ENCODE measurements at regions not wholly inside any gene's neighbourhood (a gene's known extent, or its start where the extent isn't known, plus 50 kb on each side); places are given as distances from the start of the nearest gene placed in this dataset.

GRCh38 chr9:95623640-95624039 lies 106.9 kb upstream of the PTCH1 start:
- DNase-seq (no peak), FAIRE-seq (no peak)
- no peaks in the 10 kb centered on the region for H3K9me3 ChIP-seq (ENCODE audit: control insufficient read depth in 2 of 2, insufficient read depth in 1 of 2, low read depth in 1 of 2, low read length in 1 of 2)
- H3K27ac ChIP-seq (ENCODE audit: low read depth in 1 of 3, low read length in 2 of 3): no peak overlapping the region
- no peaks in the 10 kb centered on the region for H3K27me3 ChIP-seq (ENCODE audit: control insufficient read depth in 3 of 3, insufficient read depth in 3 of 3, low read length in 3 of 3)
- H3K36me3 ChIP-seq (ENCODE audit: control insufficient read depth in 3 of 3, insufficient read depth in 2 of 3, low read depth in 1 of 3, low read length in 3 of 3): no peaks in the 10 kb centered on the region
- H3K4me1 ChIP-seq (ENCODE audit: control insufficient read depth in 3 of 3, insufficient read depth in 2 of 3, low read depth in 1 of 3, low read length in 2 of 3): no peaks in the 10 kb centered on the region
- H3K4me3 ChIP-seq (ENCODE audit: low read depth in 1 of 3, low read length in 3 of 3): no peak overlapping the region
- 51 to 74% (median 62%) methylated on average over 4 of the region's 4 CpGs for WGBS, 3 donors

- DNase-seq (peak; percentile 21 to 33), FAIRE-seq (no peak)
- Histone ChIP-seq H3K4me3 (ENCODE audit: low read depth in 1 of 3, low read length in 3 of 3) (no peak overlapping the region), H3K36me3 (ENCODE audit: control insufficient read depth in 3 of 3, insufficient read depth in 2 of 3, low read depth in 1 of 3, low read length in 3 of 3) (no peaks in the 10 kb centered on the region), H3K4me1 (ENCODE audit: control insufficient read depth in 3 of 3, insufficient read depth in 2 of 3, low read depth in 1 of 3, low read length in 2 of 3) (no peaks in the 10 kb centered on the region), H3K9me3 (ENCODE audit: control insufficient read depth in 2 of 2, insufficient read depth in 1 of 2, low read depth in 1 of 2, low read length in 1 of 2) (no peaks in the 10 kb centered on the region), H3K27ac (ENCODE audit: low read depth in 1 of 3, low read length in 2 of 3) (no peak overlapping the region), H3K27me3 (ENCODE audit: control insufficient read depth in 3 of 3, insufficient read depth in 3 of 3, low read length in 3 of 3) (peaks cover 0 to 4% (median 0%) of the 10 kb centered on the region in 3 donors)
- WGBS, 3 donors: 57 to 74% (median 59%) methylated on average over 8 of the region's 8 CpGs
Measured at GRCh38 chr9:95620722-95621121, 104.0 kb upstream of the PTCH1 start.

- Histone ChIP-seq H3K4me3 (ENCODE audit: low read depth in 1 of 3, low read length in 3 of 3) (no peak overlapping the region), H3K4me1 (ENCODE audit: control insufficient read depth in 3 of 3, insufficient read depth in 2 of 3, low read depth in 1 of 3, low read length in 2 of 3) (no peaks in the 10 kb centered on the region), H3K36me3 (ENCODE audit: control insufficient read depth in 3 of 3, insufficient read depth in 2 of 3, low read depth in 1 of 3, low read length in 3 of 3) (no peaks in the 10 kb centered on the region), H3K9me3 (ENCODE audit: control insufficient read depth in 2 of 2, insufficient read depth in 1 of 2, low read depth in 1 of 2, low read length in 1 of 2) (no peaks in the 10 kb centered on the region), H3K27me3 (ENCODE audit: control insufficient read depth in 3 of 3, insufficient read depth in 3 of 3, low read length in 3 of 3) (peaks cover 0 to 4% (median 0%) of the 10 kb centered on the region in 3 donors), H3K27ac (ENCODE audit: low read depth in 1 of 3, low read length in 2 of 3) (no peak overlapping the region)
- DNase-seq (no peak), FAIRE-seq (no peak)
- 87 to 95% (median 87%) methylated on average over 10 of the region's 10 CpGs for WGBS, 3 donors
Measured at GRCh38 chr9:95620314-95620713, 103.5 kb upstream of the PTCH1 start.

- FAIRE-seq (no peak), DNase-seq (no peak)
- Histone ChIP-seq H3K9me3 (ENCODE audit: control insufficient read depth in 2 of 2, insufficient read depth in 1 of 2, low read depth in 1 of 2, low read length in 1 of 2) (peaks cover 0 to 9% of the 10 kb centered on the region in 2 donors), H3K4me1 (ENCODE audit: control insufficient read depth in 3 of 3, insufficient read depth in 2 of 3, low read depth in 1 of 3, low read length in 2 of 3) (no peaks in the 10 kb centered on the region), H3K36me3 (ENCODE audit: control insufficient read depth in 3 of 3, insufficient read depth in 2 of 3, low read depth in 1 of 3, low read length in 3 of 3) (no peaks in the 10 kb centered on the region), H3K27me3 (ENCODE audit: control insufficient read depth in 3 of 3, insufficient read depth in 3 of 3, low read length in 3 of 3) (peaks cover 0 to 4% (median 0%) of the 10 kb centered on the region in 3 donors), H3K4me3 (ENCODE audit: low read depth in 1 of 3, low read length in 3 of 3) (no peak overlapping the region), H3K27ac (ENCODE audit: low read depth in 1 of 3, low read length in 2 of 3) (no peak overlapping the region)
- WGBS, 3 donors: 83 to 87% (median 83%) methylated on average over 8 of the region's 8 CpGs
Measured at GRCh38 chr9:95615246-95615645, 98.5 kb upstream of the PTCH1 start.

DNA sequence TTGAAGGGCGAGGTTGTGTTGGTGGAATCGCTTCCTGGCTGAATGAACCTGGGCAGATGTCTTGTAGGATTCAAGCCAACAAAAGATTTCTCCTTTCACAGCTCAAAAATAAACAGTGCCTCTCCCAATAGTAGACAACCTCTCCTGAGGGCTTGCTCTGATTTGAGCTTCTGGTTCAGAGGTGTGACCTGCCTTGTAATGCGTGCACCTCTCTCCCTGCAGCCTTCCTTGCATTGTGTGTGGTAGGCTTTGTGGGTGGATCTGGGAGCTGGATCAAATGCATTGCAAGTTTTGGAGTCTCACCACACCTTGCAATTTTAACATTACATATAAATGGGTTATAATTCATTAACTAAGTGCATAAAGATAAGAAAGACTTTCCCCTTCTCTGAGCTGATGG lies 96.9 kb upstream of the PTCH1 start:
- 78 to 95% (median 83%) methylated on average over 3 of the region's 3 CpGs for WGBS, 3 donors
- Histone ChIP-seq H3K9me3 (ENCODE audit: control insufficient read depth in 2 of 2, insufficient read depth in 1 of 2, low read depth in 1 of 2, low read length in 1 of 2) (peaks cover 0 to 9% of the 10 kb centered on the region in 2 donors), H3K4me3 (ENCODE audit: low read depth in 1 of 3, low read length in 3 of 3) (no peak overlapping the region), H3K27ac (ENCODE audit: low read depth in 1 of 3, low read length in 2 of 3) (no peak overlapping the region), H3K27me3 (ENCODE audit: control insufficient read depth in 3 of 3, insufficient read depth in 3 of 3, low read length in 3 of 3) (peaks cover 0 to 4% (median 0%) of the 10 kb centered on the region in 3 donors), H3K4me1 (ENCODE audit: control insufficient read depth in 3 of 3, insufficient read depth in 2 of 3, low read depth in 1 of 3, low read length in 2 of 3) (no peaks in the 10 kb centered on the region), H3K36me3 (ENCODE audit: control insufficient read depth in 3 of 3, insufficient read depth in 2 of 3, low read depth in 1 of 3, low read length in 3 of 3) (no peaks in the 10 kb centered on the region)
- DNase-seq (no peak), FAIRE-seq (no peak)

DNA sequence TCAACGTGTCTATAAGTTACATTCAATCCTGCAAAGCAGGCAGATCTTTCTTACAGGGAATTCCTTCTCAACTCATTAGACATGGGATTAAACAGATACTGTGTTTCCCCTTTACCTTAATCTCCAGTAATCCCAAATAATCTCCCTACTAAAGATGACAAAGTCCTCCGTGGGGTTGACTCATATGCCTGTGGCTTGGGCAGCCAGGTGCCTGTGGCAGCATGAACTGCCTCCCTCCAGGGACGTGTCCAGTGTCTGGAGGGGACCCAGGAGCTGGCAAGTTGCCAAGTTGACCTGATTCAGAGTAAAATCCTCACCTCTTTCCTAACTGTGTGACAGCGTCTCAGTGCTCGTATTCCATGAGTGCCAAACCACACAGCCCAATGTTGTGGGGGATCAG lies 94.6 kb upstream of the PTCH1 start:
- Histone ChIP-seq H3K36me3 (ENCODE audit: control insufficient read depth in 3 of 3, insufficient read depth in 2 of 3, low read depth in 1 of 3, low read length in 3 of 3) (no peaks in the 10 kb centered on the region), H3K9me3 (ENCODE audit: control insufficient read depth in 2 of 2, insufficient read depth in 1 of 2, low read depth in 1 of 2, low read length in 1 of 2) (peaks cover 0 to 9% of the 10 kb centered on the region in 2 donors), H3K27me3 (ENCODE audit: control insufficient read depth in 3 of 3, insufficient read depth in 3 of 3, low read length in 3 of 3) (peaks cover 0 to 1% (median 0%) of the 10 kb centered on the region in 3 donors), H3K4me1 (ENCODE audit: control insufficient read depth in 3 of 3, insufficient read depth in 2 of 3, low read depth in 1 of 3, low read length in 2 of 3) (no peaks in the 10 kb centered on the region), H3K27ac (ENCODE audit: low read depth in 1 of 3, low read length in 2 of 3) (no peak overlapping the region), H3K4me3 (ENCODE audit: low read depth in 1 of 3, low read length in 3 of 3) (no peak overlapping the region)
- DNase-seq (no peak), FAIRE-seq (no peak)
- WGBS, 3 donors: 50 to 68% (median 61%) methylated on average over 5 of the region's 5 CpGs

DNA sequence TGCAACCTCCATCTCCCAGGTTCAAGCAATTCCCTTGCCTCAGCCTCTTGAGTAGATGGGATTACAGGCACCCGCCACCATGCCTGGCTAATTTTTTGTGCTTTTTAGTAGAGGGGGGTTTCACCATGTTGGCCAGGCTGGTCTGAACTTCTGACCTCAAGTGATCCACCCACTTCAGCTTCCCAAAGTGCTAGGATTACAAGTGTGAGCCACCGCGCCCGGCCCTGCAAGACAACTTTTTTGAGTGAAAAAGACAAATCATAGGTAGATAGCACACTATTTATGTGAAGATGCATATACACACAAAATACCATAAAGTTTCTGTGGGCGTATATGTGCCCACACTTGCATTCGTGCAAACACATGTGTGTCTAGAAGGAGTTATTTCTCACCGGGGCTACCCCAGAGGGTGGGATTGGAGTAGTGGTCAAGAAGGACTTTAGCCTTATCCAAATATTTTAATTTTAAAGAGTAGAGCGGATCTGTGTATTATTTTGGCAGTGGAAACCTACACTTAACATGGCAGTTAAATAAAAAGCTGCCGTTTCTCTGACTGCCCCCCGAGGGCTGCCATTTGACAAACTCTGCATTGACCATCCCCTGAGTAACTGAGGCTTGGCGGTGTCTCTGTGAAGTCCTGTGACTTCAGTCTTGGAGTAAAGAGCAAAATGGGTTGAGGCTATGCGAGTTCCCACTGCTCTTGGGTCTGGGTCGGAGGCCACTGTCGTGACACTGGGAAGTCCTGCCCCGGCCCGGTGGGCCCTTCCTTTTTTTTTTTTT lies 93.4 kb upstream of the PTCH1 start:
- H3K36me3 ChIP-seq (ENCODE audit: control insufficient read depth in 3 of 3, insufficient read depth in 2 of 3, low read depth in 1 of 3, low read length in 3 of 3): no peaks in the 10 kb centered on the region
- no peak overlapping the region for H3K27ac ChIP-seq (ENCODE audit: low read depth in 1 of 3, low read length in 2 of 3)
- WGBS, 3 donors: 94 to 96% (median 96%) methylated on average over 16 of the region's 16 CpGs
- no peaks in the 10 kb centered on the region for H3K27me3 ChIP-seq (ENCODE audit: control insufficient read depth in 3 of 3, insufficient read depth in 3 of 3, low read length in 3 of 3)
- FAIRE-seq (no peak), DNase-seq (no peak)
- H3K9me3 ChIP-seq (ENCODE audit: control insufficient read depth in 2 of 2, insufficient read depth in 1 of 2, low read depth in 1 of 2, low read length in 1 of 2): peaks cover 0 to 9% of the 10 kb centered on the region in 2 donors
- no peak overlapping the region for H3K4me3 ChIP-seq (ENCODE audit: low read depth in 1 of 3, low read length in 3 of 3)
- peaks cover 0 to 5% (median 0%) of the 10 kb centered on the region in 3 donors for H3K4me1 ChIP-seq (ENCODE audit: control insufficient read depth in 3 of 3, insufficient read depth in 2 of 3, low read depth in 1 of 3, low read length in 2 of 3)

DNA sequence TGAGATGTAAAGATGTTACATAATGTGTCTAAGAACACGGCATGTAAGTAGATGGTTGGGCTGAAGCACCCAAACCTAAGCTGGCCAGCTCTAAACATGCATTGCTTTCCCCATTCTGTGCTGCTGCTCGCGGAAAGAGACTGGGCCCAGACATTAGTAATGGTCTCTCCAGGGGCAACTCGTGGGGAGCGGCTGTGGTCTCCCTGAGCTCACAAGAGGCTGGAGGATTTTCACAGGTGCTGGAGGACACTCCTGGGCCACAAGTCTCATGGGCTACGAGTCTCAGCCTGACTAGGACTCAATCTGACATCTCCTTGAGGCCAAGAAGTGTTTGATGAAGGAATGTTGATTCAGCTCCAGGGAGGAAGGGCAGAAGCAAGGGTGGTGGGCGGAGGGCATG lies 92.7 kb upstream of the PTCH1 start:
- peaks cover 0 to 9% of the 10 kb centered on the region in 2 donors for H3K9me3 ChIP-seq (ENCODE audit: control insufficient read depth in 2 of 2, insufficient read depth in 1 of 2, low read depth in 1 of 2, low read length in 1 of 2)
- no peak for FAIRE-seq
- no peaks in the 10 kb centered on the region for H3K27me3 ChIP-seq (ENCODE audit: control insufficient read depth in 3 of 3, insufficient read depth in 3 of 3, low read length in 3 of 3)
- no peak overlapping the region for H3K4me3 ChIP-seq (ENCODE audit: low read depth in 1 of 3, low read length in 3 of 3)
- peaks cover 0 to 5% (median 0%) of the 10 kb centered on the region in 3 donors for H3K4me1 ChIP-seq (ENCODE audit: control insufficient read depth in 3 of 3, insufficient read depth in 2 of 3, low read depth in 1 of 3, low read length in 2 of 3)
- no peaks in the 10 kb centered on the region for H3K36me3 ChIP-seq (ENCODE audit: control insufficient read depth in 3 of 3, insufficient read depth in 2 of 3, low read depth in 1 of 3, low read length in 3 of 3)
- no peak overlapping the region for H3K27ac ChIP-seq (ENCODE audit: low read depth in 1 of 3, low read length in 2 of 3)
- no peak for DNase-seq
- WGBS, 3 donors: 86 to 88% (median 87%) methylated on average over 7 of the region's 7 CpGs

GRCh38 chr9:95608341-95608740 lies 91.6 kb upstream of the PTCH1 start:
- FAIRE-seq (no peak), DNase-seq (no peak)
- H3K9me3 ChIP-seq (ENCODE audit: control insufficient read depth in 2 of 2, insufficient read depth in 1 of 2, low read depth in 1 of 2, low read length in 1 of 2): no peaks in the 10 kb centered on the region
- H3K4me3 ChIP-seq (ENCODE audit: low read depth in 1 of 3, low read length in 3 of 3): no peak overlapping the region
- H3K36me3 ChIP-seq (ENCODE audit: control insufficient read depth in 3 of 3, insufficient read depth in 2 of 3, low read depth in 1 of 3, low read length in 3 of 3): no peaks in the 10 kb centered on the region
- no peaks in the 10 kb centered on the region for H3K27me3 ChIP-seq (ENCODE audit: control insufficient read depth in 3 of 3, insufficient read depth in 3 of 3, low read length in 3 of 3)
- WGBS, 3 donors: 90 to 100% (median 93%) methylated on average over 1 of the region's 1 CpG
- H3K27ac ChIP-seq (ENCODE audit: low read depth in 1 of 3, low read length in 2 of 3): no peak overlapping the region
- peaks cover 0 to 5% (median 0%) of the 10 kb centered on the region in 3 donors for H3K4me1 ChIP-seq (ENCODE audit: control insufficient read depth in 3 of 3, insufficient read depth in 2 of 3, low read depth in 1 of 3, low read length in 2 of 3)

Measured in small intestine (tissue), 7 donors.